NT2/D1 (cell line): ENCODE measurements at regions not wholly inside any gene's neighbourhood (a gene's known extent, or its start where the extent isn't known, plus 50 kb on each side); places are given as distances from the start of the nearest gene placed in this dataset.

Source experiments
- SUZ12 ChIP-seq: IDR thresholded peaks from 2 replicates; pipeline ENCODE4 v1.6.1; 2011; ENCODE audit not compliant: insufficient read length, insufficient read depth; ENCODE audit errors: extremely low read depth
- YY1 ChIP-seq: IDR thresholded peaks from 2 replicates; pipeline ENCODE4 v1.6.1; 2011; ENCODE audit not compliant: insufficient read length, insufficient read depth
- ZNF274 ChIP-seq: IDR thresholded peaks from 2 replicates; pipeline ENCODE4 v1.6.1; 2011; ENCODE audit warnings: mild to moderate bottlenecking, low read depth, low read length

DNA sequence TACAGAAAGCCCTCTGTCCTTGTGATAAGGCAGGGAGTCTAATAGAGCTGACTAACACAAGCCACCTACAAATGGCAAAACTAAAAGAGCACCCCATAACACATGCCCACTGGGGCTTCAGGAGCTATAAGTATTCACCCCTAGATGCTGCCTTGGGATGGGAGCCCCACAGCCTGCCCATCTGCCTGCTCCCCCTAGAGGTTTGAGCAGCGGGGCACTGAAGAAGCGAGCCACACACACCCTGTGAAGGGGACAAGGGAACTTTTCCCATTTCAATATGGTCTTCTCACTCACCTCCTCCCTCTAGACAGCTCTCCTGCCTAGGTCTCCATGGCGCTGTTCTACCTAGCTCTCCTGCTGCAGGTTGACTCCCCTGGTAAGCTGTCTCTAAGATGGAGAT, 261.0 kb downstream of the SHQ1 start:
- no peak for TF ChIP-seq YY1
- no peak for TF ChIP-seq ZNF274
- TF ChIP-seq SUZ12, result no peak
